Mammary epithelial cell (primary cell): ENCODE measurements at regions not wholly inside any gene's neighbourhood (a gene's known extent, or its start where the extent isn't known, plus 50 kb on each side); places are given as distances from the start of the nearest gene placed in this dataset.

ENCODE experiments used
- CTCF ChIP-seq, 2 donors: IDR thresholded peaks in 1 of 2; conservative IDR thresholded peaks in 1 of 2; 2 replicates each; pipeline ENCODE4 v1.5.1; 2011 to 2012; ENCODE audit warnings: inconsistent platforms in 2 of 2, low read length in 2 of 2, mild to moderate bottlenecking in 2 of 2, control low read depth in 1 of 2, low read depth in 1 of 2; ENCODE audit not compliant: insufficient read depth in 1 of 2; ENCODE audit errors: extremely low read depth in 1 of 2
- EZH2 ChIP-seq: IDR thresholded peaks from 2 replicates; pipeline ENCODE4 v1.6.1; 2012; ENCODE audit warnings: low read length, inconsistent platforms, borderline replicate concordance

- no peak for TF ChIP-seq CTCF (conservative IDR thresholded peaks at IDR 0.05 in 1 of 2, IDR thresholded peaks at IDR 0.05 in 1 of 2; ENCODE audit: extremely low read depth in 1 of 2, insufficient read depth in 1 of 2, low read depth in 1 of 2, low read length in 2 of 2)
- TF ChIP-seq EZH2: no peak
Observed at GRCh38 chr10:36469585-36469984, 655.8 kb upstream of the ANKRD30A start.
